ENCODE measurements at regions not wholly inside any gene's neighbourhood (a gene's known extent, or its start where the extent isn't known, plus 50 kb on each side); places are given as distances from the start of the nearest gene placed in this dataset.

DNA sequence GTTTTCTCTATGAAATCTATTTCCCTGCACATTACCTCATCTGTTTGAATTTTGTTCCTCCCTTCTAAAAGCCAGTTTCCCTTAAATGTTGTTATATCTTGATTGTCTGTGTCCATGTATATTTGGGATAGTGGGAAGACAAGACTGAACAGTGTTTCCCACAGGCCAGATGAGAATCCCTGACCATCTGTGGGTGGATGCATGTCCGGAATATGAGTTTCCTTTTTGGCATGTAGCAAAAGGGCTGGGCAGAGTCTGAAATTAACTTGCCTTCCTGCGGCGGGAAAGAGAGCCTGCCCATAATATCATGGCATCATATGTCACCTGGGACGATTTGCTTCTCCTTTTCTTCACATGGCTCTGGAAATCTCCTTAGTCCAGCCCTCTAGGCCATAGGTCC lies 385.8 kb upstream of the MAF start:
- Mint-ChIP-seq H3K4me3 (no peak overlapping the region), H3K4me1 (peaks cover 0 to 3% of the 10 kb centered on the region in 2 experiments; a peak in 2 of 4 replicates), H3K9me3 (peaks cover 0 to 2% of the 10 kb centered on the region in 2 experiments; a peak in 2 of 5 replicates), H3K36me3 (ENCODE audit: insufficient read depth in 1 of 3, low read depth in 3 of 3) (no peaks in the 10 kb centered on the region; a peak in 1 of 7 replicates), H3K27me3 (ENCODE audit: low read depth) (no peaks in the 10 kb centered on the region), H3K27ac (no peak overlapping the region; a peak in 1 of 7 replicates)
- no peak overlapping the region for H2AK5ac ChIP-seq (ENCODE audit: insufficient read length, low read length)
- H2BK5ac ChIP-seq (ENCODE audit: insufficient read length, low read length), result no peak overlapping the region
- H3K79me1 ChIP-seq (ENCODE audit: insufficient read depth, low read depth, low read length, poor library complexity, severe bottlenecking), result no peaks in the 10 kb centered on the region
- no peak for DNase-seq
- no peak overlapping the region for H3K9ac ChIP-seq (ENCODE audit: extremely low read depth, insufficient read length, low read length)
- H3K27me3 ChIP-seq (ENCODE audit: insufficient read depth, low read length), result no peaks in the 10 kb centered on the region
- H2BK120ac ChIP-seq (ENCODE audit: low read depth, low read length, poor library complexity, severe bottlenecking), result no peak overlapping the region
- no peak overlapping the region for H3K4ac ChIP-seq (ENCODE audit: low read depth, low read length)
- H2BK15ac ChIP-seq (ENCODE audit: low read depth, low read length), result no peak overlapping the region
- no peaks in the 10 kb centered on the region for H3K23me2 ChIP-seq (ENCODE audit: insufficient read length, low read depth, low read length, poor library complexity, severe bottlenecking)
- H4K20me1 ChIP-seq (ENCODE audit: control insufficient read depth, insufficient read depth, insufficient read length), result no peaks in the 10 kb centered on the region
- no peak overlapping the region for H3K18ac ChIP-seq (ENCODE audit: insufficient read length, low read depth, low read length)
- no peak overlapping the region for H2BK12ac ChIP-seq (ENCODE audit: insufficient read length, low read depth, low read length)
- H2BK20ac ChIP-seq (ENCODE audit: low read depth, low read length, poor library complexity, severe bottlenecking), result no peak overlapping the region
- no peak overlapping the region for H4K8ac ChIP-seq (replicated peaks; ENCODE audit: insufficient read length, low read depth, low read length)
- H4K5ac ChIP-seq (ENCODE audit: insufficient read length, low read depth, low read length), result no peak overlapping the region
- H3K4me2 ChIP-seq (ENCODE audit: insufficient read depth, insufficient read length, low read length), result no peak overlapping the region
- no peaks in the 10 kb centered on the region for H3K4me1 ChIP-seq (ENCODE audit: insufficient read depth, low read length)
- H3T11ph ChIP-seq (ENCODE audit: low read length), result no peak overlapping the region
- WGBS (ENCODE audit: extremely low coverage, insufficient read length, low lambda C conversion rate), result no CpG with 5 or more reads among the region's 4 CpGs
- no peaks in the 10 kb centered on the region for H3K9me3 ChIP-seq (ENCODE audit: control insufficient read depth, low read depth, low read length)
- H3K79me2 ChIP-seq (ENCODE audit: insufficient read depth, low read length), result no peaks in the 10 kb centered on the region
- H3K14ac ChIP-seq (ENCODE audit: insufficient read depth, low read length), result no peak overlapping the region
- no peak overlapping the region for H2AFZ ChIP-seq (ENCODE audit: low read length)
- H3K23ac ChIP-seq (ENCODE audit: insufficient read length, low read depth, low read length), result no peak overlapping the region
- no peak overlapping the region for H3K56ac ChIP-seq (ENCODE audit: insufficient read length, low read depth, low read length)
- H4K91ac ChIP-seq (ENCODE audit: insufficient read length, low read depth, low read length), result no peak overlapping the region
- no peak for TF ChIP-seq CTCF (conservative IDR thresholded peaks at IDR 0.05)
- no peak overlapping the region for H3K27ac ChIP-seq (ENCODE audit: insufficient read length, low read depth, low read length)

Measured in H9 (cell line).